Left lobe of liver (tissue), 2 donors: ENCODE measurements at regions not wholly inside any gene's neighbourhood (a gene's known extent, or its start where the extent isn't known, plus 50 kb on each side); places are given as distances from the start of the nearest gene placed in this dataset.

Experiments used
- ATAC-seq: fragments of 200-7000 bp; cut with Tn5 transposase; one replicate; pipeline ENCODE4 v1.9.1; 2020; ENCODE audit warnings: mild to moderate bottlenecking, moderate library complexity
- DNase-seq: peaks from one replicate; pipeline ENCODE4 v3.0.0-alpha.2; 2020; ENCODE audit warnings: low spot score
- donor health status: DM: no; HTN: no; CAD: no; lungs with moderate emphysema.
- donor health status: DM: no; HTN: yes; CAD: no.

DNA sequence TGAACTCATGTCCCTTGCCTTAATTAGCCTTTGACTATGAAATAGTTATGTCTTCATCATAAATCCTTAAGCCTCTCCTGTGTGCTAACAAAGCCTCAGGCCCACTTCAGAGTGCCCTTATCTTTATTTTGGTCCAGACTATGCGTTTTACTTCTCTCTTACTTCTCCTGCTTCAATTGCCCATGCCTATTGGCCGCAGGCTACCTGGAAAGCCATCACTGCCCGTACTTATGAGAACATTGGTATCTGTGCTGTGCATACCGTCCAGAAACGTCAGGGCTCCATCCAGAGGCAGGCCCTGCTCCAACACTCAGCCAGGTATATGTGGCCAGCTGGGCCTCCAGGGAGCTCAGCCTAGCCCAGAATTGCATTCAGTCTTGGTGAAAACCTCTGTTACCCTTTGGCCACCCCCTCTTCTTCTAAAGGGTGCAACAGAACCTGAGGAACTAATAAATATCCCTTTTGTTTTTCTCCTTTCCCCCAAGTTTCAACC is 212.4 kb upstream of the MTPN start:
- ATAC-seq (no peak), DNase-seq (no peak)

DNA sequence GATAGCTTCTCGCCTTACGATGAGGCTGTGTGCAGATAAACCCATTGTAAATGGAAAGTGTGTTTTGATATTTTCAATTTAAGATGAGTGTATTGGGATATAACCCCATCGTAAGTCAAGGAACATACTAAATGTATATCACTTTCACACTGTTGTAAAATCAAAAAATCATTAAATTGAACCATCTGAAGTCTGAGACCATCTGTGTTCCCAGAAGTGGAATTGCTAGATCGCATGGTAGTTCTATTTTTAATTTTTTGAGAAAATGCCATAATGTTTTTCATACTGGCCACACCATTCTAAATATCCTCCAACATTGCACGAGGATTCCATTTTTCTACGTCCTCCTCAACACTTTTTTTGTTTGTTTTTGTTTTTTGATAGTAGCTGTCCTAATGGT is 209.1 kb upstream of the MTPN start:
- ATAC-seq (no peak), DNase-seq (no peak)

GRCh38 chr7:136184719-136185118 is 207.6 kb upstream of the MTPN start:
- ATAC-seq (no peak), DNase-seq (no peak)

DNA sequence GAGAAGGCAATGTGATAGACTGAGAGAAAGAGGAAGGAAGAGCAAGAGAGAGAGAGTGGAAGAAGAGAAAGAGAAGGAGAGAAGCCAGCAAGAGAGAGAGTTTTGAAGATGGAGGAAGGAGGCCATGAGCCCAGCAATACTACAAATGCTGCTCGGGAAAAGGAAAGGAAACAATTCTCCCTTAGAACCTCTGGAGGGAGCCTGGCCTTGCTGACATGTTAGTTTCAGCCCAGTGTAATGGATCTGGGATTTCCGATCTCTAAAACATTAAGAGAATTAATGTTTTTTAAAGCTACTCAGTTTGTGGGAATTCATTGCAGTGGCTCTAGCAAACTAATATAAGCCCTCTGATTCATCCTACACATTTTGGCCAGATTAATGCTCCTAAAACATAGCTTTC is 206.8 kb upstream of the MTPN start:
- no peak for DNase-seq
- no peak for ATAC-seq

GRCh38 chr7:136180984-136181383 is 203.8 kb upstream of the MTPN start:
- no peak for ATAC-seq
- DNase-seq, result no peak

- ATAC-seq (no peak), DNase-seq (no peak)
These were observed 202.9 kb upstream of the MTPN start for GRCh38 chr7:136179851-136180721.

DNA sequence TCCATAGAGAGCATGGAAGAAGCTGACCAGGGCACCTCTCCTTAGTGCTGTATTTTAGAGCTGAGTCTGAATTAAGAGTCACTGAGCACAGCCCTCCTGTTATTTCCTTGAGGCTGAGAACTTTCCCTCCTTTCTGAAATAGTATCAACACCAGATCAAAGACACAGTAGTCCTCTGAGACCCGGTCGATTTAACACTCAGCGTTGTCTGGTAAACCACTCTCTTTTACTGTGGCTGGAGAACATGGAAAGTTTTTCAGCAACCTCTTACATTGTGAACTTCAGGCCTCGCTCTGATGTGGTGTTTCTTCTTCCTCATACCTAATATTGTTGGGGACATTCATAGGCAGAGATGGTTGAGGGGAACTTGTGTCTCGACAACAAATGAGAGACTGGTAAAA is 202.0 kb upstream of the MTPN start:
- no peak for DNase-seq
- ATAC-seq, result no peak

DNA sequence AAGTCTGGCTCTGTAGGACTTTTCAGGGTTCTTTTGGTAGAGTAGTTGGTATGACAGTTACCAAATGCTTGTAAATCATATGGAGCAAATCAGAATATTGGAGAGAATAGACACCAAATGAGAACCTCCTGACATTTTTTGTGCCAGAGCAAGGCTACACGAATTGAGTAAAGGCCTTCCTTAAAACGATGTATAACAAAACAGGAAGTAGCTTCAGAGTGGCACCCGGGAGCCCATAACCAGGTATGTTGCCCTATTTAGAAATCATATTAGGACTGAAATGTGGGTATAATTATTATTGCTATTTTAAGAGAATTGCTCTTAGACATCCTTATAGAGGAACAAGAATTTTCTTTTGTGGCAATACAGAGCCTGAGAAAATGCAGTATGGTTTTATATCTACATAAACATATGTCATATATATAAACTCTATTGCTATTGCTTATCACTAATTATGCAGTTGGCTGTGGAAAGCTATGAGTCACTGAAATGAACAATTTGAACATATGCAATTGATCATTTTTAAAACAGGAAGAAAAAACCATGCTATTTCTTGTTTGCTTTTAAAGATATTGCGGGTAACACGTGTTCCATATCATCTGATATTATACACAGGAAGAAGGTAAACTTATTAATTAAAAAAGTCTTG is 197.4 kb upstream of the MTPN start:
- ATAC-seq (no peak), DNase-seq (no peak)

DNA sequence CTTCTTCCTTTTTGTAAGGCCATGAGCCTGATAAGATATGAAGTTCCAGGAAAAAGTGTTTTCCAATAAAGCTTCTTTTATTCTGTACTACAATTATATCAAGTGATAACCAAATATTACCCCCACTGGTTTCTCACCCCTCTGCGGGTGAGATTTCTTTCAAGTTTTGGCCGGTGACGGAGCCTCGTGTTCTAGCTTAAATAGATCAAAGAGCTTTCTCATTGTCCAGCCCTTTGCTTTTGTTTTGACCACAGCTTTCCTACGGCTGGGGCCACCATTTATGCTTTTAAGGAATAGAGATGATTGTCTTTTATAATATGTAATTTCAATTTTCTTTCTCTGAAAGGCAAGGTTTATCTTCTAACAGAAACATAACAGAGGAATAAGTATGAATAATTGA is 196.7 kb upstream of the MTPN start:
- DNase-seq, result no peak
- no peak for ATAC-seq

DNA sequence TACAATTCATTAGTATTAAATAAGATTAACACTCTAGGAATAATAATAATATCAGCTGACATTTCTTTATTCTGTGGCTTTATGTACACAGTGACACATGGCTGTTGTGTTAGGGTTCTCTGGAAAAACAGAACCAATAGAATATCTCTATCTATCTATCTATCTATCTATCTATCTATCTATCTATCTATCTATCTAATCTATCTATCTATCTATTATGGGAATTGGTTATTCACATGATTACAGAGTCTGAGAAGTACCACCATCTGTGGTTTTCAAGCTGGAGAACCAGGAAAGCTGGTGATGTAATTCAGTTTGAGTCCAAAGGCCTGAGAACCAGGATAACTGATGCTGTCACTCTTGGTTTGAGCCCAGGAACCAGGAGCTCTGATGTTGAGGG is 194.1 kb upstream of the MTPN start:
- DNase-seq (no peak), ATAC-seq (no peak)

DNA sequence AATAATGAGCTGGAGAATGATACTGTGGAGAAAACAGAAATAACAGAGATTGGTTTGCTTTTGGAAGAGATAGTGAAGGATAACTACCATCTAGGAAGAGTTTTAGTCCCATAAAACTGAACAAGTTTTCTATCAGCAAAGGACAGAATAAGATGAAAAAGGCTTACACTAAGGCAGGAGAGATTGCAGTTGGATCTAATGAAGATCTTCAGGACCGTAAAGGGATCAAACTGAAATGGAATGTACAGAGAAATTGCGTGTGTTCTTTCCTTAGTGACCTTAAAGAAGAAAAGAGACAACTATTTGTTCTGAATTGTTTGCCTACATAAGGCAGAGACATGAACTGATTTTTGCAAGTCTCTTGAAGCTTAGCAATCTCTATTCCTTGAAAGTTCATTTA is 191.7 kb upstream of the MTPN start:
- ATAC-seq, result no peak

GRCh38 chr7:136167991-136168390 is 190.8 kb upstream of the MTPN start:
- ATAC-seq (no peak), DNase-seq (no peak)

More for the DNA sequence above, 191.7 kb upstream of the MTPN start:
- DNase-seq, result no peak

DNA sequence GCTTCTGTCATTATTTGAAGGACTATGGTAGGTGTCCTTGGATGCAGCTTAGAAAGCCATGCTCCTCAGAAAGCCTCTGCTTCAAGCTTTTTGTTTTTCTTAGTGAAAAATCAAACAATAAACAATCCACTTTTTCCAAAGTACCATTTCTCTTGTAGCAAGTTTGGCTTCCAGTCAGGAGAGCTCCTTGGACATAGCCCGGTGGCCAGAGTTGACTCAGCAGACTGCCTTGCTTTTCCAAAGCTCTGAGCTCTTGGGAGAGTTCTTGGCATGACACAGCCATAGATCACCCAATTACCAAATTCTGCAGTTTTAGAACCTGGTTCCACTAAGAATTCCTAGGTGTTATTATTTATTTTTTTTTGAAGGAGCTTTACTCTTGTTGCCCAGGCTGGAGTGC is 189.4 kb upstream of the MTPN start:
- DNase-seq (no peak), ATAC-seq (no peak)

GRCh38 chr7:136163340-136163801 is 186.2 kb upstream of the MTPN start:
- DNase-seq (no peak), ATAC-seq (no peak)

DNA sequence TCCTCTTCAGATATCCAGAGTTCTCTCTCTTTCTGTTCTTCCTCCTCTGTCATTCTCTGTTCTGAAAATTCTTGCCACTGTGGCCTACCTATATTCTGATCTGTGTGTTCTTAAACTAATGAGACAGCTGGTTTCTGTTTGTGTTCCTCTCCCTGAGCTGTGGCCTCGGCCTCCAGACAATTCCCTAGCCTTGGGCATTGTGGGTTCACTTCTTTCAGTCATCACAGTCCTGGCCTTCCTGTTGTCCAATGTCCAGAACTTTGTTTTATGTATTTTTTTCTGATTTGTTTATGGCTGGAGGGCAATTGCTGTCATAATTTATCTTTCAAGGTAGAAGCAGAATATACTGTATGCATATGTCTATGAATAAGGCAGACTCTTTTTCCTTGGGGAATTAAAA is 173.2 kb upstream of the MTPN start:
- DNase-seq, result no peak
- ATAC-seq, result no peak

DNA sequence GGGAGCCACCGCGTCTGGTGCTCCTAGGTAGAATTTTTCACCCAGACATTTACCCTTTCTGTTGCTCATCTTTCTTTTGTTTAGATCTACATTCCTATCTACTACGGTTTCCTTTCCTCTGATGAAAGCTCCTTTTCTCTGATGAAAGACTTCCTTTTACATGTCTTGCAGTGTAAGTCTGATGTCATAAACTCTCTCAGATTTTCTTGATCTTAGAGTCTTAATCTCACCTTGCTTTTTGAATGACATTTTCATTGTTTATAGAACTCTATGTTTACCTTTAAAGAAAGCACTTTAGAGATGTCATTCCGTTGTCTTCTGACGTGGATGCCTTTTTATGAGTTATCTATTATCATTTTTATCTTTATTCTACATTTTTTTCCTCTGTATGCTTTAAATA is 171.8 kb upstream of the MTPN start:
- ATAC-seq (no peak), DNase-seq (no peak)

GRCh38 chr7:136146925-136147324 is 169.8 kb upstream of the MTPN start:
- ATAC-seq (no peak), DNase-seq (no peak)

DNA sequence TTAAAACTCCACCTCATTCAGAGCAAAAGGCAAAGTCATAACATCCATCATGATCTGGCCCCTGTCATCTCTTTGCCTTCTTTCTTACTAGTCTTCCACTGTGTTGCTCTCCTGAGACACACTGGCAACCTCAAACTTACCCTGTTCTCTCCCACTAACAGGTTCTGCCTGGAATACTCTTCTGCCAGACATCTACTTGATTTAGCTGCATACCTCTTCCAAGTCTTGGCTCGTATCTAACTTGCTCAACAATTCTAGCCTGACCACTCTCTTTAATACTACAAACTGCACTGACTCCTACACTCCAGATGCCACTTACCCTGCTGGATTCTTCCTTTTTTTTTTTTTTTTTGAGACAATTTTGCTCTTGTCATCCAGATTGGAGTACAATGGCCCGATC is 167.0 kb upstream of the MTPN start:
- no peak for ATAC-seq
- no peak for DNase-seq

DNA sequence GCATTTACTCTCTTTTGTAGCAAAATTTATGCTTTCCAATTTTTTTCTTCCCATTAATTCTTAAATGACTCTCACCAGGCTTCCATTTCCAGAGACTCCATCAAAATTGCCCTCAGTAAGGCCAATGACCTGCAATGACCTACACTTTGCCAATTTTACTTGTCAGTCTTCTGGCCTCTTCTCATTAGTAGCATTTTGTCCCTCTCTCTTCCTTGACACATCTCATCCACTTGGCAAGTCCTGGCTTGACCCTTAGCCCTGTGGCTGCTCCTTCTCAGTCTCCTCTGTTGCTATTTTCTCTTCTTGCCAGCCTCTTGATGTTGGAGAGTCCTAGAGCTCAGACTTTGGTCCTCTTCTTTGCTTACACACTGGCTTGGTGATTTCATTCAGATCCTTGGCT is 166.1 kb upstream of the MTPN start:
- no peak for DNase-seq
- no peak for ATAC-seq

- ATAC-seq (no peak), DNase-seq (no peak)
These were observed 165.4 kb upstream of the MTPN start for GRCh38 chr7:136142583-136142982.

DNA sequence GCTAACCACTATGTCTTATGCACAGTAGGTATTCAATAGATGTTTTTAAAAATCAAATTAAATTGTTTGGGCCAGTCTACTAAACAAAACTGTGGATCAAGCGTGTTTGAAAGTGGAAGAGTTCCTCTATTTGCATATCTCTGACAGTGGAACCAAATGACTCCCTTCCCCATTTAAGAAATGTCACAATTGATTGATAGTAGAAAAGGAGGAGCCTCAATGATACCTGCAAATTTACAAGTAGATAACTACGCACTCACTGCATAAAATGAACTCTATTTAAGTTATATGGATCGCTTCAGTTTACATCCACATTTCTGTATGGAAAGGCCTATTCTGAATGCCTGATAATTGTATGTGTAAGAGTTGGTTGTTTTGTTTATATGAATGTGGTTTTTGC is 163.3 kb upstream of the MTPN start:
- no peak for DNase-seq
- ATAC-seq, result no peak

GRCh38 chr7:136139417-136139816 is 162.3 kb upstream of the MTPN start:
- DNase-seq (no peak), ATAC-seq (no peak)
